Neutrophil (primary cell): ENCODE measurements at regions not wholly inside any gene's neighbourhood (a gene's known extent, or its start where the extent isn't known, plus 50 kb on each side); places are given as distances from the start of the nearest gene placed in this dataset.

Experiments
- H3K27ac ChIP-seq: fragments of 200-600 bp; sonication (generic); 2 replicates; pipeline ENCODE4 v1.5.1; 2016; ENCODE audit warnings: mild to moderate bottlenecking, moderate library complexity
- H3K27me3 ChIP-seq: fragments of 200-600 bp; sonication (generic); 2 replicates; pipeline ENCODE4 v1.6.0; 2016; ENCODE audit warnings: mild to moderate bottlenecking
- H3K36me3 ChIP-seq: fragments of 200-600 bp; sonication (generic); 2 replicates; pipeline ENCODE4 v1.5.1; 2017
- H3K4me1 ChIP-seq, 2 experiments: fragments of 200-600 bp in 1 of 2; sonication (generic) in 1 of 2; 1 replicate in 1 of 2; 2 replicates in 1 of 2; pipeline versions ENCODE4 v1.5.1 to v1.6.1; 2013 to 2016; ENCODE audit warnings: low read depth in 1 of 2, low read length in 1 of 2, mild to moderate bottlenecking in 1 of 2, moderate library complexity in 1 of 2; ENCODE audit not compliant: control insufficient read depth in 1 of 2, insufficient read depth in 1 of 2
- H3K4me3 ChIP-seq, 2 experiments: fragments of 200-600 bp in 1 of 2; sonication (generic) in 1 of 2; 1 replicate in 1 of 2; 2 replicates in 1 of 2; pipeline ENCODE4 v1.5.1; 2013 to 2016; ENCODE audit warnings: low read depth in 1 of 2, low read length in 1 of 2, mild to moderate bottlenecking in 1 of 2, moderate library complexity in 1 of 2
- H3K9me3 ChIP-seq: fragments of 200-600 bp; sonication (generic); 2 replicates; pipeline ENCODE4 v1.5.1; 2016
- CTCF ChIP-seq: fragments of 200-600 bp; sonication (generic); IDR thresholded peaks from 2 replicates; pipeline ENCODE4 v1.5.1; 2016; ENCODE audit warnings: antibody characterized with exemption

GRCh38 chr10:45220931-45221330, 94.5 kb downstream of the OR13A1 start:
- no peak for TF ChIP-seq CTCF
- Histone ChIP-seq H3K4me1 (no peaks in the 10 kb centered on the region), H3K27me3 (peaks cover 17% of the 10 kb centered on the region)

GRCh38 chr10:45224219-45224841, 91.1 kb downstream of the OR13A1 start:
- Histone ChIP-seq H3K36me3 (no peaks in the 10 kb centered on the region), H3K9me3 (no peaks in the 10 kb centered on the region), H3K27me3 (peaks cover 32% of the 10 kb centered on the region), H3K4me3 (no peak overlapping the region), H3K27ac (no peak overlapping the region), H3K4me1 (no peaks in the 10 kb centered on the region)
- no peak for TF ChIP-seq CTCF

More at GRCh38 chr10:45220931-45221330, 94.5 kb downstream of the OR13A1 start:
- H3K27ac ChIP-seq: no peak overlapping the region
- no peaks in the 10 kb centered on the region for H3K9me3 ChIP-seq
- no peak overlapping the region for H3K4me3 ChIP-seq
- no peaks in the 10 kb centered on the region for H3K36me3 ChIP-seq

- H3K9me3 ChIP-seq: no peaks in the 10 kb centered on the region
- no peaks in the 10 kb centered on the region for H3K4me1 ChIP-seq
- no peak overlapping the region for H3K27ac ChIP-seq
- TF ChIP-seq CTCF: no peak
- H3K4me3 ChIP-seq: no peak overlapping the region
- no peaks in the 10 kb centered on the region for H3K36me3 ChIP-seq
- peaks cover 32% of the 10 kb centered on the region for H3K27me3 ChIP-seq
These were observed 88.4 kb downstream of the OR13A1 start for GRCh38 chr10:45227042-45227441.

- no peak for TF ChIP-seq CTCF
These were observed 88.0 kb downstream of the OR13A1 start for GRCh38 chr10:45227456-45227855.

GRCh38 chr10:45229823-45230222, 85.6 kb downstream of the OR13A1 start:
- H3K9me3 ChIP-seq: no peaks in the 10 kb centered on the region
- H3K27me3 ChIP-seq: peaks cover 26% of the 10 kb centered on the region
- no peak for TF ChIP-seq CTCF
- H3K4me1 ChIP-seq: no peaks in the 10 kb centered on the region
- no peak overlapping the region for H3K4me3 ChIP-seq
- H3K27ac ChIP-seq: no peak overlapping the region
- H3K36me3 ChIP-seq: no peaks in the 10 kb centered on the region

More at GRCh38 chr10:45227456-45227855, 88.0 kb downstream of the OR13A1 start:
- H3K4me1 ChIP-seq: no peaks in the 10 kb centered on the region
- peaks cover 32% of the 10 kb centered on the region for H3K27me3 ChIP-seq
- no peak overlapping the region for H3K27ac ChIP-seq
- no peaks in the 10 kb centered on the region for H3K36me3 ChIP-seq
- H3K4me3 ChIP-seq: no peak overlapping the region
- no peaks in the 10 kb centered on the region for H3K9me3 ChIP-seq
